CD4-positive, alpha-beta T cell (primary cell): ENCODE measurements at regions not wholly inside any gene's neighbourhood (a gene's known extent, or its start where the extent isn't known, plus 50 kb on each side); places are given as distances from the start of the nearest gene placed in this dataset.

Source experiments
- ATAC-seq: fragments of 200-7000 bp; cut with Tn5 transposase; one replicate; pipeline ENCODE4 v1.10.0; 2022; ENCODE audit warnings: mild to moderate bottlenecking; ENCODE audit not compliant: poor library complexity
- CTCF ChIA-PET: fragments of 350-600 bp; sonication (Branson Sonifier 250); formaldehyde crosslinking; loops from one replicate; lab custom pipeline; 2021; ENCODE audit warnings: antibody characterized with exemption, inconsistent platforms; lab: Charles Lee
- POLR2A ChIA-PET: fragments of 350-600 bp; sonication (Branson Sonifier 250); formaldehyde crosslinking; loops from one replicate; lab custom pipeline; 2021; ENCODE audit warnings: antibody characterized with exemption, inconsistent platforms; lab: Charles Lee
- DNase-seq, 14 experiments: peaks; one replicate each; pipeline ENCODE4 v3.0.0-alpha.2; 2013 to 2020; ENCODE audit warnings: mixed read lengths in 2 of 14
- H3K27ac ChIP-seq, 2 donors: one replicate each; pipeline versions ENCODE4 v1.5.1 to v1.7.0; 2013; ENCODE audit warnings: low read length in 2 of 2, low read depth in 1 of 2, mild to moderate bottlenecking in 1 of 2
- H3K27me3 ChIP-seq, 2 experiments: 1 replicate in 1 of 2; 2 replicates in 1 of 2; pipeline versions ENCODE4 v1.6.1 to v1.7.0; 2013; ENCODE audit warnings: low read length in 2 of 2, control low read depth in 1 of 2, mild to moderate bottlenecking in 1 of 2, moderate library complexity in 1 of 2; ENCODE audit not compliant: insufficient read depth in 2 of 2, control insufficient read depth in 1 of 2
- H3K36me3 ChIP-seq: one replicate; pipeline ENCODE4 v1.6.1; 2013; ENCODE audit warnings: low read length, control low read depth; ENCODE audit not compliant: insufficient read depth
- H3K4me1 ChIP-seq: one replicate; pipeline ENCODE4 v1.6.1; 2013; ENCODE audit warnings: low read length, control low read depth; ENCODE audit not compliant: insufficient read depth
- H3K4me3 ChIP-seq: one replicate; pipeline ENCODE4 v1.5.1; 2013; ENCODE audit warnings: mild to moderate bottlenecking, low read length, moderate library complexity
- H3K9me3 ChIP-seq, 2 experiments: 1 replicate in 1 of 2; 2 replicates in 1 of 2; pipeline versions ENCODE4 v1.6.1 to v1.7.0; 2013; ENCODE audit warnings: low read length in 2 of 2, mild to moderate bottlenecking in 2 of 2, control low read depth in 1 of 2, moderate library complexity in 1 of 2; ENCODE audit not compliant: control insufficient read depth in 1 of 2, insufficient read depth in 1 of 2
- H3K27ac Mint-ChIP-seq: one replicate; pipeline ENCODE4 v1.8.0; 2020; ENCODE audit warnings: mixed read lengths
- H3K27me3 Mint-ChIP-seq: one replicate; pipeline ENCODE4 v1.8.0; 2021; ENCODE audit warnings: mixed read lengths
- H3K36me3 Mint-ChIP-seq: one replicate; pipeline ENCODE4 v1.8.0; 2021; ENCODE audit warnings: low read depth, mixed read lengths
- H3K4me1 Mint-ChIP-seq: one replicate; pipeline ENCODE4 v1.8.0; 2021; ENCODE audit warnings: low read depth, mixed read lengths
- H3K4me3 Mint-ChIP-seq: one replicate; pipeline ENCODE4 v1.8.0; 2020; ENCODE audit warnings: mild to moderate bottlenecking, mixed read lengths
- H3K9me3 Mint-ChIP-seq: one replicate; pipeline ENCODE4 v1.8.0; 2020; ENCODE audit warnings: mixed read lengths
- CTCF ChIP-seq: fragments of 200-600 bp; IDR thresholded peaks from one replicate; pipeline ENCODE4 v1.8.0; 2022; ENCODE audit warnings: antibody characterized with exemption, mild to moderate bottlenecking
- intact Hi-C, 2 experiments: fragments of 100-400 bp; cut with DNase I in 1 of 2; cut with micrococcal nuclease in 1 of 2; formaldehyde crosslinking; loops; one replicate each; pipeline versions ENCODE4 v1.15.1 to v1.9.0; 2023 to 2025; cut with DNase I, micrococcal nuclease

GRCh38 chr14:37650356-37651037, 55.1 kb downstream of the TTC6 start:
- CTCF ChIA-PET: no interaction called here
- Histone ChIP-seq H3K27me3 (no peaks in the 10 kb centered on the region), H3K4me3 (no peak overlapping the region), H3K27ac (no peak overlapping the region), H3K4me1 (no peaks in the 10 kb centered on the region), H3K9me3 (peaks cover 0 to 3% of the 10 kb centered on the region in 2 experiments), H3K36me3 (no peaks in the 10 kb centered on the region)
- peaks cover 2% of the 10 kb centered on the region for H3K9me3 Mint-ChIP-seq
- no peak for DNase-seq
- intact Hi-C loops: no loop called here
- POLR2A ChIA-PET: no interaction called here
- ATAC-seq: no peak
- no peaks in the 10 kb centered on the region for H3K27me3 Mint-ChIP-seq
- H3K4me3 Mint-ChIP-seq: no peak overlapping the region
- H3K4me1 Mint-ChIP-seq: no peaks in the 10 kb centered on the region
- H3K36me3 Mint-ChIP-seq: no peaks in the 10 kb centered on the region
- TF ChIP-seq CTCF: no peak
- H3K27ac Mint-ChIP-seq: no peak overlapping the region

- DNase-seq (no peak), ATAC-seq (no peak)
- Histone ChIP-seq H3K36me3 (no peaks in the 10 kb centered on the region), H3K9me3 (peaks cover 0 to 7% of the 10 kb centered on the region in 2 experiments), H3K27ac (no peak overlapping the region), H3K27me3 (no peaks in the 10 kb centered on the region), H3K4me1 (no peaks in the 10 kb centered on the region), H3K4me3 (no peak overlapping the region)
- Mint-ChIP-seq H3K27me3 (no peaks in the 10 kb centered on the region), H3K4me3 (no peak overlapping the region), H3K36me3 (no peaks in the 10 kb centered on the region), H3K9me3 (peaks cover 5% of the 10 kb centered on the region), H3K27ac (no peak overlapping the region), H3K4me1 (no peaks in the 10 kb centered on the region)
- no peak for TF ChIP-seq CTCF
- ChIA-PET POLR2A (no interaction called here), CTCF (no interaction called here)
- intact Hi-C loops: no loop called here
Measured at GRCh38 chr14:37652042-37652441, 56.6 kb downstream of the TTC6 start.

GRCh38 chr14:37655418-37655817, 60.0 kb downstream of the TTC6 start:
- ChIA-PET POLR2A (no interaction called here), CTCF (no interaction called here)
- no peak for DNase-seq
- Histone ChIP-seq H3K27me3 (no peaks in the 10 kb centered on the region), H3K4me3 (no peak overlapping the region), H3K36me3 (no peaks in the 10 kb centered on the region), H3K9me3 (peaks cover 0 to 7% of the 10 kb centered on the region in 2 experiments), H3K4me1 (no peaks in the 10 kb centered on the region), H3K27ac (no peak overlapping the region)
- H3K36me3 Mint-ChIP-seq: no peaks in the 10 kb centered on the region
- no peak for TF ChIP-seq CTCF
- intact Hi-C loops: no loop called here
- no peak overlapping the region for H3K4me3 Mint-ChIP-seq
- ATAC-seq: no peak
- H3K27me3 Mint-ChIP-seq: no peaks in the 10 kb centered on the region
- H3K9me3 Mint-ChIP-seq: peaks cover 8% of the 10 kb centered on the region
- no peak overlapping the region for H3K27ac Mint-ChIP-seq
- H3K4me1 Mint-ChIP-seq: no peaks in the 10 kb centered on the region
